ENCODE measurements at regions not wholly inside any gene's neighbourhood (a gene's known extent, or its start where the extent isn't known, plus 50 kb on each side); places are given as distances from the start of the nearest gene placed in this dataset.

DNA sequence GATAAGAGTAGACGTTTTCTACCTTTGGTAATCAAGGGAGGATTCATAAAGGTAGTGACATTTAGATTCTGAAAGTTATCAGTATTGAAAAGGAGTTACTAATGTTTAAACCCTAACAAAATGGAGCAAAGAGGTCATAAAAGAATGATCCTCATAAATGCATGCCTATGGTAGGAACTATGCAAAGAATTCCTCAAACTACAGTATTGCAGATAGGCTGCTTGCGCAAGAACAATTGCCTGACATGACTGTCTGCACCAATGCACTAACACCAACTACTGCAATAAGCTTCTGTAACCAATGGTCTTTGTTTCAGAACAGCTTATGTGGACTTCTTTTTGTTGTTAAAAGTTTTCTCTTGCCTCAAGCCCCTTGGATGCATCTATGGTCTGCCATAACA, 597.3 kb upstream of the ADGRL4 start:
- DNase-seq (ENCODE audit: low spot score) = peak; percentile 52

- DNase-seq (ENCODE audit: low spot score) = no peak
Observed at GRCh38 chr1:79599257-79599656, 592.7 kb upstream of the ADGRL4 start.

GRCh38 chr1:79595931-79596330, 589.4 kb upstream of the ADGRL4 start:
- DNase-seq (ENCODE audit: low spot score) = no peak

- DNase-seq (ENCODE audit: low spot score) = no peak
Observed at GRCh38 chr1:79594121-79594698, 587.7 kb upstream of the ADGRL4 start.

GRCh38 chr1:79592707-79593106, 586.2 kb upstream of the ADGRL4 start:
- no peak for DNase-seq (ENCODE audit: low spot score)

DNA sequence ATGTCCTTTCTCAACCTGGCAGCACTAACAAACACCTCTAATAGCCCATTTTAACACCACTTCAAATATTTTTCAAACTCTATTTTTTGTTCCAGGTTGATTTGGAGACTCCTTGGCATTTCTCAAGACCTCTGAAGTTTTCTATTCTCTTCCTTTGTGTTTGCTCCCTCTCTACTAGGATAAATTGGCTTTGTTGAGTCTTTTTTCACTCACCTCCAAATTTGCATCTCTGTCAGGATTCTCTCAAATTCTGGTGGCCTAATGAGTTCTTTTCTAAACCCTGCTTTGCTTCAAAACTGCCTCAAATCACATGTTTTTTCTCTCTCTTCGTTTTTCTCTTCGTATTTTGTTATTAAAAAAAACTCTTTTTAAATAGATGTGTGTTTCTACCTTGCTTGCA, 582.2 kb upstream of the ADGRL4 start:
- DNase-seq (ENCODE audit: low spot score) = no peak

GRCh38 chr1:79587229-79587628, 580.7 kb upstream of the ADGRL4 start:
- DNase-seq (ENCODE audit: low spot score) = no peak

GRCh38 chr1:79585801-79586200, 579.3 kb upstream of the ADGRL4 start:
- DNase-seq (ENCODE audit: low spot score) = no peak

DNA sequence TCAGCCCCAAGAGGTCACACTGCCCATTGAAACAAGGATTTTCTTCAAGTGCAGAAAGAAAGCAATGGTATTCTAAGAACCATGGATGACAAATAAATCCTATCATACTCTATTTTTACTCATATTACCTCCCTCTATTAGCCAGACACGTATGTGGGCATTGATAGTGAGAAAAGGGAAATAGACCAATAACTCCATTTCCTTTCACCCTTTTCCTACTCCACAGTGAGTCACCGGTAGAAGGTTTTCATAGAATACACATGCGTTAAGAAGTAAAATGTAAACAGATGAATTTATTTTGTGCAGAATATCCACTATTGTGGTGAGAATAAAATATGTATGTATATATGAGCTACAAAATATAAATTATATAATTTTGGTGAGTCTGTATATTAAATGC, 568.9 kb upstream of the ADGRL4 start:
- DNase-seq (ENCODE audit: low spot score) = no peak

- DNase-seq (ENCODE audit: low spot score) = no peak
Observed at GRCh38 chr1:79568411-79568810, 561.9 kb upstream of the ADGRL4 start.

DNA sequence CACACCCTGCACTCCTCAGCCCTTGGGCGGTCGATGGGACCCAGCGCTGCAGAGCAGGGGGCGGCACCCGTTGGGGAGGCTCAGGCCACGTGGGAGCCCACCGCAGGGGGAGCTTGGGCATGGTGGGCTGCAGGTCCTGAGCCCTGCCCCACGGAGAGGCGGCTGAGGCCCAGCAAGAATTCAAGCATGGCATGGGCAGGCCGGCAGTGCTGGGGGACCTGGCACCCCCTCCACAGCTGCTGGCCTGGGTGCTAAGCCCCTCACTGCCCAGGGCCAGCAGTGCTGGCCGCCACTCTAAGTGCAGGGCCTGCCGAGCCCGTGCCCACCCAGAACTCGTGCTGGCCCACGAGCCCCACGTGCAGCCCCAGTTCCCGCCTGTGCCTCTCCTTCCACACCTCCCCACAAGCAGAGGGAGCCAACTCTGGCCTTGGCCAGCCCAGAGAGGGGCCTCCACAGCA, 555.0 kb upstream of the ADGRL4 start:
- DNase-seq (ENCODE audit: low spot score) = no peak

DNA sequence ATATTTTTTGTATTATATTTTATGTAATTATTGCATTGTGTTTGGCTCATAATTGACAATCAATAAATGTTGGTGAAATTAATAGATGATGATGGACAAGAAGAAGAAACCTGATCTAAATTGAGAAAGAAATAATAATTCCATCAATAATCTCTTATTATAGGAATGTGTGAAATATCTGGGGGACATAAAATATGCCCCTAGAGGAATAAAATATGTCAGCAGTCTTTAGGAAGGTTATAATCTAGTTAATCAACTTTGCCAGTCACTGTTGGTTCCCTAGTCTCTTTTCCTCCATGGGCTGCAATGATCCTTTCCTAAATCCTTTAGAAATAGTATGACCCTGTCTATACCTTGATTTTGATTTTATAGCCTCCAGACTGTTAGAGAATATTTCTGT, 549.7 kb upstream of the ADGRL4 start:
- DNase-seq (ENCODE audit: low spot score) = no peak

DNA sequence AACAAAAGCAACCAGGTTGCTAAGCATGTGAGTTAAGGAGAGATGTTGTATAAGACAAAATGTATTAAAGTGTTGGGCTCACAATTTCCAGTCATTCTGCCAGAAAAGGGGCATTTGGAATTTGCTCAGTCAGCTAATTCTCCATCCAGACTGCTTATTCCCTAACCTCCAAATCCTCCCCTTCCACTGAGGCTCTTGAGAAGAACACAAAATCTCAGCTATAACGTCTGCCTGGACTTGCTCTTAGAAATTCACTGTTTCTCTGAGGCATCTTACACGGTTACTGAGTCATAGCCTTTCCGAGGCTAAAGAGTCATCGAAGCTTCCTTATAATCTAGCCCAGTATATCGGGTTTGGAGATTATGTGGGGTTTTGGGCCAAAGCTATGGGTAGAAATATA, 548.2 kb upstream of the ADGRL4 start:
- no peak for DNase-seq (ENCODE audit: low spot score)

DNA sequence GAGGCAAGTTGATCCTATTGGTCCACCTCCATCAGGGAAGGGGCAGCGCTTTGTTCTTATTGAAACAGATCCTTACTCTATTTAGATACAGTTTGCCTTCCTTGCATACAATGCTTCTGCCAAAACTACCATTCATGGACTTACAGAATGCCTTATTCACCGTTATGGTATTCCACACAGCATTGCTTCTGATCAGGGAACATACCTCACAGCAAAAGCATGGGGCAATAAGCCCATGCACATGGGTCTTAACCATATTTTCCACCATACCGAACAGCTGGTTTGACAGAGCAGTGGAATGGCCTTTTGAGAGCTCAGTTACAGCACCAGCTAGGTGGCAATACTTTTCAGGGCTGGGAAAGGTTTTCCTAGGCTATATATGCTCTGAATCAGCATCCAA, 544.8 kb upstream of the ADGRL4 start:
- DNase-seq (ENCODE audit: low spot score) = no peak

GRCh38 chr1:79550402-79550801, 543.9 kb upstream of the ADGRL4 start:
- DNase-seq (ENCODE audit: low spot score) = no peak

- no peak for DNase-seq (ENCODE audit: low spot score)
Observed at GRCh38 chr1:79549201-79549600, 542.7 kb upstream of the ADGRL4 start.

DNA sequence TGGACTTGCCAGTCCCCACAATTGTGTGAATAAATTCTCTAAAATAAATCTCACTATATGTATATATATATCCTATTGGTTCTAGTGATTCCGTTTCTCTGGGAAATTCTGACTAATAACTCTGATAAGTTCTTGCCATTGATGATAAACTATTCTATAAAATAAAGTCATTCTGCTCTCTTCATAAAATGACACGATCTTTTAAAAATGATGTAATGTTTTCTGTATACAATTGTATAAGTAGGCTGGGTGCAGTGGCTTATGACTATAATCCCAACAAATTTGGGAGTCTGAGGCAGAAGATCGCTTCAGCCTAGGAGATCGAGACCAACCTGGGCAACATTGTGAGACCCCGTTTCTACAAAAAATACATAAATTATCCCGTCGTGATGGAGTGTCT, 541.0 kb upstream of the ADGRL4 start:
- DNase-seq (ENCODE audit: low spot score) = no peak

GRCh38 chr1:79543394-79543793, 536.9 kb upstream of the ADGRL4 start:
- no peak for DNase-seq (ENCODE audit: low spot score)

- peak; percentile 5 for DNase-seq (ENCODE audit: low spot score)
Observed at GRCh38 chr1:79539001-79539400, 532.5 kb upstream of the ADGRL4 start.

DNA sequence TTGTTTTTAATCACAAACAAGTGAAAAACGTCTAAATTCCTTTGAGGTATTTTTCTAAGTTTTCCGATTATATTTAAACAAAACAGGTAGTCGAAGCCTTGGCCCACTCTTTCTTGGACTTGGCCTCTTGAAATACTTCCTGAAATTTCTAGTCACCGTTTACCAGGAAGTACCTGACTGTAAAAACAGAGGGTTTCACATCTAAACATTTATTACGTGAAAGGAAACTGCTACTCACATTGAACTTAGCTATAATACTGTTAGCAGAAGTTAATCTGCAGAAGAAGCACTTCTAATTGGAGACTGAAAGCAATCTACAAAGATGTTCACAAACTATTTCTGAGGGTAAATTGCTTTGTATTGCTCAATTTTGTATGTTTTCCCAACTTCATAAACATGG, 526.0 kb upstream of the ADGRL4 start:
- no peak for DNase-seq (ENCODE audit: low spot score)

DNA sequence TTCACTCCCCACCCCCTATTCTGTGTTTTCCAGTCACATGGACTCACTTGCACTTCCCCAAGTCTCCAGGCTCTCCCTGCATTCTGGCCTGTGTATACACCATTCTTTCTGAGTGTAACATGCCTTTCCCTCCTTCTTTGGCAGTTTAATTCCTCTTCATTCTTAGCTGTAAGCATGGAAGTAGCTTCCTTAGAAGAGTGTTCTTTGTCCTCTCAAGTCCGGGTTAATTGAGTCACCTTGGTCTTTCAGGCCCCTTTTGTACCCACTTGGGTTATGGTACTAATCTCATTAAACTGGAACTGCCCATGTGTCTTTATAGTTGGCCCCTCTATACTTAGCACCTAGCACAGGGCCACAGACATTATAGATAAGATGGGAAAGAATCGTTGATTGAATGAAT, 525.3 kb upstream of the ADGRL4 start:
- no peak for DNase-seq (ENCODE audit: low spot score)

DNA sequence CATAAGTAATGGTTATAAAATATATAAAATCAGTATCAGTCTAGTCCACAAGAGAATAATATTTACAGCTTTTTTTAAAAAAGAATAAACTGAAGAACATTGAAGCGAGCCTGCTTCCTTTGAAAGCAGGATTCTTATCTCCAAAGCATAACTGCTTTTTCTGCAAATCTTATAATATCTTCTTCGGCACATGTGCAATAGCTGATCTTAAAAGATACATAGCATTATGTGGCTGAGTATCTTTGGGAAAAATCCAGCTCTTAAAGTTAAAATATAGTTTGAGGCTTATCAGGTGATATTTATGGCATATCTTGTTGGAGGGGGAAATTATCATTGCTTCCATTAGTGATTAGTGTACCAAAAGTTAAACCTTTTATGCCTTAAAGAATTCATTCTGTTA, 523.9 kb upstream of the ADGRL4 start:
- no peak for DNase-seq (ENCODE audit: low spot score)

DNA sequence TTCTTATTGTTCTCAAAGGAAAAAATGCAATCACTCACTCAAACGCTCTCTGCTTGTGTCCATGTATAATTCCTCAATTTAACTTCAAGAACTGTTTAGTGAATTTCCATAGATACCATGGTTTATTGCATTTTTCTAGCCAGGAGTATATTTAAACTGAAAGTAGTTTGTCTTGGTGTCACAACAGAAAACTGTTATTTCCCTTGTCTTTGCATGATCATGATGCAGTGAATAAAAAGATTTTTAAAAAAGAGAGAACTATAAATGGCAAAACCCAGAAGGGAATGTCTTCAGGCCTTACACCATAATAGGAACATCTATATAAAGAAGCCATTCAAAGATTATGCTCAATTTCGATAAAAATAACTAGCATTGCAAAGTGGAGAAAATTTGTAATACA, 523.5 kb upstream of the ADGRL4 start:
- no peak for DNase-seq (ENCODE audit: low spot score)

DNA sequence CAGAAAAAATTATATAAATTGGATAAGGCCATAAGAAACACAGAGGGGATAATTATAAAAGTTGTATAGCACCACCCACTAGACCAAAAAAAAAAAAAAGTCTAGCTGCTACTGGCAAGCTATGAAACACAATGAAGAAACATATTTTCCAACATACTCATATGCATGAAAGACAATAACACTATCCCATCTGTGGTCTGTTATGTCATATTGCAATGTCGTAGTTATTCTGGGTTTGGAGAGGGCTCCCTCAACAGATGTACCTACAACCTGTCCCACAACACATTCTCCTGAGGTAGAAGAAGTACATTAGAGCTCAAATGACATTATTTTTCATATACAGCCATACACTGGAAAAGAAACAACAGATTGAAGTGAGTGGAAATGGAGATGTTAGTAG, 517.6 kb upstream of the ADGRL4 start:
- no peak for DNase-seq (ENCODE audit: low spot score)
